ENCODE measurements at regions not wholly inside any gene's neighbourhood (a gene's known extent, or its start where the extent isn't known, plus 50 kb on each side); places are given as distances from the start of the nearest gene placed in this dataset.

DNA sequence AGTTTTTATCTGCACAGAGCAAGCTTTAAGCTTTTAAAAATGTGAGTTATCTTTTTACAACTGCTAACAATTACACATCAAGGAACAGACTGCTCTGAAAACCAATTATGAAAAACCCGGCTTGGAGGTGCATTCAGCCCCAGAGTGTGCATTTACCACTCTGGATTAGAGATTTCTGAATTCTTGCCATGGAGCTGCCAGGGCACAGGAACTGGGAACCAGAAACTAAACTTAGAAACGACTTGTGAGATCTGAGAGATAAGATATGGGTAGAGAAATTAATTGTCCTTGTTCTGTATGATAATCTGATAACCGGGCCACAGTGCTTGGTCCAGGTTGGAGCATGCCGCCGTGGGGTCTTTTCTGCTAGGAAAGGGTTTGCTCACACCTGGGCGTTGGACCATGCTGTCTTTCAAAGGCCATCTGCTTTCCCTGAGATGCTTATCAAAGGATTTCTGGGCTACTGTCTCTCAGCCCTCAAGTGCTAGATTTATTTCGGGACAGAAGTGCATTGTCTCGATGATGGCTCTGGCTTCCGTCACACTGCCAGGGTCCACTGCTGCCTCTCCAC lies 210.0 kb downstream of the MAF start:
- no peak for TF ChIP-seq POLR2A (IDR thresholded peaks at IDR 0.05)
- TF ChIP-seq, protein P1, sequence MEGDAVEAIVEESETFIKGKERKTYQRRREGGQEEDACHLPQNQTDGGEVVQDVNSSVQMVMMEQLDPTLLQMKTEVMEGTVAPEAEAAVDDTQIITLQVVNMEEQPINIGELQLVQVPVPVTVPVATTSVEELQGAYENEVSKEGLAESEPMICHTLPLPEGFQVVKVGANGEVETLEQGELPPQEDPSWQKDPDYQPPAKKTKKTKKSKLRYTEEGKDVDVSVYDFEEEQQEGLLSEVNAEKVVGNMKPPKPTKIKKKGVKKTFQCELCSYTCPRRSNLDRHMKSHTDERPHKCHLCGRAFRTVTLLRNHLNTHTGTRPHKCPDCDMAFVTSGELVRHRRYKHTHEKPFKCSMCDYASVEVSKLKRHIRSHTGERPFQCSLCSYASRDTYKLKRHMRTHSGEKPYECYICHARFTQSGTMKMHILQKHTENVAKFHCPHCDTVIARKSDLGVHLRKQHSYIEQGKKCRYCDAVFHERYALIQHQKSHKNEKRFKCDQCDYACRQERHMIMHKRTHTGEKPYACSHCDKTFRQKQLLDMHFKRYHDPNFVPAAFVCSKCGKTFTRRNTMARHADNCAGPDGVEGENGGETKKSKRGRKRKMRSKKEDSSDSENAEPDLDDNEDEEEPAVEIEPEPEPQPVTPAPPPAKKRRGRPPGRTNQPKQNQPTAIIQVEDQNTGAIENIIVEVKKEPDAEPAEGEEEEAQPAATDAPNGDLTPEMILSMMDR (IDR thresholded peaks at IDR 0.05): no peak
